HCT116 (cell line): ENCODE measurements at regions not wholly inside any gene's neighbourhood (a gene's known extent, or its start where the extent isn't known, plus 50 kb on each side); places are given as distances from the start of the nearest gene placed in this dataset.

Experiments
- ATAC-seq: fragments of 200-7000 bp; cut with Tn5 transposase; 2 replicates; pipeline ENCODE4 v1.9.1; 2020; ENCODE audit warnings: mild to moderate bottlenecking, moderate library complexity
- BruUV-seq: library from RNA; stranded (reverse); fragments of 400-500 nt; replicated peaks from 2 replicates; lab custom pipeline; 2021; lab: Mats Ljungman, UMichigan
- CTCF ChIA-PET: fragments of 300-600 bp; sonication (Branson Sonifier 250); formaldehyde crosslinking; loops from one replicate; lab custom pipeline; 2021; ENCODE audit warnings: antibody characterized with exemption; lab: Charles Lee
- POLR2A ChIA-PET: fragments of 300-600, 350-600 bp; sonication (Branson Sonifier 250); formaldehyde crosslinking; loops from one replicate; lab custom pipeline; 2021; ENCODE audit warnings: antibody characterized with exemption; lab: Charles Lee
- RAD21 ChIA-PET, 2 experiments: fragments of 300-600 bp; sonication (Branson Sonifier 250); formaldehyde crosslinking; loops; one replicate each; lab custom pipeline; 2023; ENCODE audit warnings: low total read pairs in 2 of 2; ENCODE audit not compliant: uncharacterized antibody in 2 of 2, unreplicated experiment in 2 of 2, low non-redundant PET in 1 of 2; lab: Charles Lee
- DNase-seq: peaks from one replicate; pipeline ENCODE4 v3.0.0-alpha.2; 2010; ENCODE audit warnings: low read depth, low spot score
- H2AFZ ChIP-seq: fragments of 200-600 bp; shearing (Covaris generic), sonication (generic); 2 replicates; pipeline ENCODE4 v1.6.1; 2017; ENCODE audit warnings: low read depth, mixed run types, mixed read lengths, antibody characterized with exemption, low read length; ENCODE audit not compliant: poor library complexity, severe bottlenecking
- H3K27ac ChIP-seq: 2 replicates; pipeline ENCODE4 v1.5.1; 2012; ENCODE audit warnings: low read depth, low read length
- H3K27me3 ChIP-seq: fragments of 200-600 bp; sonication (generic); 2 replicates; pipeline ENCODE4 v1.6.1; 2016; ENCODE audit warnings: mixed run types, low read length, mixed read lengths; ENCODE audit not compliant: insufficient read depth
- H3K36me3 ChIP-seq, 2 experiments: fragments of 200-500 bp in 1 of 2; fragments of 200-600 bp in 1 of 2; sonication (Bioruptor generic) in 1 of 2; sonication (generic) in 1 of 2; 2 replicates each; pipeline versions ENCODE4 v1.5.1 to v1.6.1; 2014 to 2016; ENCODE audit warnings: low read length in 2 of 2, inconsistent platforms in 1 of 2, mixed read lengths in 1 of 2, mixed run types in 1 of 2; ENCODE audit not compliant: insufficient read depth in 2 of 2, control insufficient read depth in 1 of 2
- H3K4me1 ChIP-seq, 2 experiments: fragments of 200-600 bp in 1 of 2; sonication (generic) in 1 of 2; 2 replicates each; pipeline versions ENCODE4 v1.5.1 to v1.6.1; 2012 to 2017; ENCODE audit warnings: low read length in 2 of 2, inconsistent platforms in 1 of 2, mild to moderate bottlenecking in 1 of 2, mixed read lengths in 1 of 2, mixed run types in 1 of 2, moderate library complexity in 1 of 2; ENCODE audit not compliant: insufficient read depth in 2 of 2, control insufficient read depth in 1 of 2
- H3K4me2 ChIP-seq: fragments of 200-600 bp; sonication (generic); 2 replicates; pipeline ENCODE4 v1.6.1; 2017; ENCODE audit warnings: mixed run types, low read length, mixed read lengths
- H3K4me3 ChIP-seq, 2 experiments: fragments of 200-600 bp in 1 of 2; sonication (generic) in 1 of 2; replicated peaks in 1 of 2; 2 replicates each; pipeline ENCODE4 v1.5.1; 2011 to 2016; ENCODE audit warnings: low read length in 2 of 2, control low read depth in 1 of 2, low read depth in 1 of 2, mild to moderate bottlenecking in 1 of 2, mixed read lengths in 1 of 2, mixed run types in 1 of 2
- H3K79me2 ChIP-seq: fragments of 200-600 bp; sonication (generic); 2 replicates; pipeline ENCODE4 v1.6.1; 2017; ENCODE audit warnings: mild to moderate bottlenecking, mixed run types, low read length, moderate library complexity, mixed read lengths; ENCODE audit not compliant: insufficient read depth
- H3K9ac ChIP-seq: fragments of 200-600 bp; sonication (generic); 2 replicates; pipeline ENCODE4 v1.6.1; 2016; ENCODE audit warnings: low read length, mixed read lengths
- H3K9me2 ChIP-seq: fragments of 200-600 bp; sonication (generic), shearing (Covaris generic); 2 replicates; pipeline ENCODE4 v1.6.1; 2017; ENCODE audit warnings: mixed run types, mild to moderate bottlenecking, moderate library complexity; ENCODE audit not compliant: insufficient read depth
- H3K9me3 ChIP-seq, 2 experiments: fragments of 200-500 bp in 1 of 2; fragments of 200-600 bp in 1 of 2; sonication (Bioruptor generic) in 1 of 2; sonication (generic) in 1 of 2; 2 replicates each; pipeline ENCODE4 v1.6.1; 2014 to 2017; ENCODE audit warnings: low read length in 2 of 2, mixed read lengths in 2 of 2, inconsistent platforms in 1 of 2, low read depth in 1 of 2, mild to moderate bottlenecking in 1 of 2, mixed run types in 1 of 2, moderate library complexity in 1 of 2; ENCODE audit not compliant: control insufficient read depth in 1 of 2, insufficient read depth in 1 of 2
- H4K20me1 ChIP-seq: fragments of 200-600 bp; sonication (generic), shearing (Covaris generic); 2 replicates; pipeline ENCODE4 v1.6.1; 2017; ENCODE audit warnings: mixed run types, mild to moderate bottlenecking, moderate library complexity; ENCODE audit not compliant: insufficient read depth
- CTCF ChIP-seq, 3 experiments: fragments of 200-600 bp in 1 of 3; sonication (generic) in 1 of 3; IDR thresholded peaks in 2 of 3; conservative IDR thresholded peaks in 1 of 3; 2 replicates each; pipeline ENCODE4 v1.5.1; 2012 to 2017; ENCODE audit warnings: low read depth in 2 of 3, low read length in 2 of 3, antibody characterized with exemption in 1 of 3, borderline replicate concordance in 1 of 3, control low read depth in 1 of 3, mild to moderate bottlenecking in 1 of 3, mixed read lengths in 1 of 3, mixed run types in 1 of 3, moderate library complexity in 1 of 3; ENCODE audit not compliant: insufficient read depth in 1 of 3
- EGR1 ChIP-seq: IDR thresholded peaks from 2 replicates; pipeline ENCODE4 v1.6.1; 2012; ENCODE audit warnings: low read depth
- EZH2 ChIP-seq: fragments of 200-600 bp; sonication (generic); IDR thresholded peaks from 2 replicates; pipeline ENCODE4 v1.6.1; 2017; ENCODE audit warnings: antibody characterized with exemption, mixed run types
- EZH2phosphoT487 ChIP-seq: fragments of 200-600 bp; IDR thresholded peaks from 2 replicates; pipeline ENCODE4 v1.6.1; 2018; ENCODE audit warnings: antibody characterized with exemption, borderline replicate concordance
- FOSL1 ChIP-seq: IDR thresholded peaks from 2 replicates; pipeline ENCODE4 v1.6.1; 2012; ENCODE audit warnings: low read depth
- JUND ChIP-seq: IDR thresholded peaks from 2 replicates; pipeline ENCODE4 v1.6.1; 2012
- MAX ChIP-seq: IDR thresholded peaks from 2 replicates; pipeline ENCODE4 v1.6.1; 2012
- POLR2AphosphoS5 ChIP-seq: IDR thresholded peaks from 2 replicates; pipeline ENCODE4 v1.6.1; 2011; ENCODE audit warnings: mild to moderate bottlenecking, low read depth, low read length, moderate library complexity
- RAD21 ChIP-seq: IDR thresholded peaks from 2 replicates; pipeline ENCODE4 v1.6.1; 2012; ENCODE audit warnings: low read depth, mild to moderate bottlenecking
- TCF7L2 ChIP-seq: IDR thresholded peaks from 2 replicates; pipeline ENCODE4 v1.7.0; 2011; ENCODE audit warnings: borderline replicate concordance, inconsistent platforms; ENCODE audit not compliant: insufficient read depth, insufficient read length; ENCODE audit errors: extremely low read depth
- YY1 ChIP-seq: IDR thresholded peaks from 2 replicates; pipeline ENCODE4 v1.6.1; 2011; ENCODE audit warnings: low read length, low read depth, moderate library complexity, mild to moderate bottlenecking; ENCODE audit not compliant: insufficient replicate concordance; ENCODE audit errors: extremely low read depth
- ZBTB33 ChIP-seq: IDR thresholded peaks from 2 replicates; pipeline ENCODE4 v1.6.1; 2011; ENCODE audit warnings: mild to moderate bottlenecking, low read length, moderate library complexity; ENCODE audit not compliant: insufficient replicate concordance; ENCODE audit errors: extremely low read depth
- ZFX ChIP-seq: fragments of 450-650 bp; IDR thresholded peaks from 2 replicates; pipeline ENCODE4 v1.6.1; 2017
- ZNF274 ChIP-seq: fragments of 200-500 bp; sonication (Bioruptor generic); IDR thresholded peaks from 2 replicates; pipeline ENCODE4 v1.6.1; 2014; ENCODE audit warnings: mild to moderate bottlenecking, low read depth, low read length, inconsistent platforms
- intact Hi-C: fragments of 100-400 bp; cut with micrococcal nuclease; formaldehyde crosslinking; loops from 2 replicates; pipeline ENCODE4 v1.10.0; 2022

GRCh38 chr10:80713398-80713928, 175.8 kb downstream of the SH2D4B start:
- TF ChIP-seq YY1 = no peak
- TF ChIP-seq MAX = no peak
- TF ChIP-seq JUND = no peak
- no peak for TF ChIP-seq POLR2AphosphoS5
- TF ChIP-seq EGR1 = no peak
- no peak for TF ChIP-seq EZH2phosphoT487
- TF ChIP-seq ZFX = no peak
- no peak for TF ChIP-seq TCF7L2
- no peak for TF ChIP-seq ZNF274
- no peak for TF ChIP-seq EZH2
- TF ChIP-seq CTCF (IDR thresholded peaks at IDR 0.05 in 2 of 3, conservative IDR thresholded peaks at IDR 0.05 in 1 of 3; ENCODE audit: borderline replicate concordance in 1 of 3, insufficient read depth in 1 of 3, low read depth in 2 of 3, low read length in 2 of 3) = no peak
- no peak for TF ChIP-seq RAD21
- TF ChIP-seq FOSL1 = no peak
- no peak for TF ChIP-seq ZBTB33
- no peaks in the 10 kb centered on the region for H3K36me3 ChIP-seq
- H4K20me1 ChIP-seq = no peaks in the 10 kb centered on the region
- H3K4me2 ChIP-seq = no peak overlapping the region
- RAD21 ChIA-PET = no interaction called here
- DNase-seq (no peak), ATAC-seq (no peak)
- no peaks in the 10 kb centered on the region for H3K9me2 ChIP-seq
- H3K9me3 ChIP-seq = no peaks in the 10 kb centered on the region
- no peaks in the 10 kb centered on the region for H3K4me1 ChIP-seq
- no TSS peak for BruUV-seq
- no peaks in the 10 kb centered on the region for H3K79me2 ChIP-seq
- no peak overlapping the region for H3K9ac ChIP-seq
- CTCF ChIA-PET = interaction anchor here (0.9 kb wide), 1 partner anchor 306 kb away, joined by 3 read pairs; no protein-coding TSS in a partner anchor
- no peak overlapping the region for H3K27ac ChIP-seq
- peaks cover 25% of the 10 kb centered on the region for H3K27me3 ChIP-seq
- intact Hi-C loops = no loop called here
- no peak overlapping the region for H3K4me3 ChIP-seq
- POLR2A ChIA-PET = no interaction called here
- H2AFZ ChIP-seq = no peak overlapping the region
